Mucosa of rectum (tissue), 2 donors: ENCODE measurements at regions not wholly inside any gene's neighbourhood (a gene's known extent, or its start where the extent isn't known, plus 50 kb on each side); places are given as distances from the start of the nearest gene placed in this dataset.

Source experiments
- H3K27ac ChIP-seq, 2 donors: one replicate each; pipeline ENCODE4 v1.7.0; 2013; ENCODE audit warnings: inconsistent platforms in 2 of 2, low read depth in 2 of 2, low read length in 2 of 2
- H3K27me3 ChIP-seq, 2 donors: one replicate each; pipeline ENCODE4 v1.7.0; 2013; ENCODE audit warnings: low read length in 2 of 2; ENCODE audit not compliant: control insufficient read depth in 2 of 2, insufficient read depth in 2 of 2
- H3K36me3 ChIP-seq, 2 donors: one replicate each; pipeline ENCODE4 v1.7.0; 2013; ENCODE audit warnings: low read length in 2 of 2; ENCODE audit not compliant: control insufficient read depth in 2 of 2, insufficient read depth in 2 of 2
- H3K4me1 ChIP-seq, 2 donors: one replicate each; pipeline ENCODE4 v1.7.0; 2013; ENCODE audit warnings: low read length in 2 of 2, mild to moderate bottlenecking in 1 of 2; ENCODE audit not compliant: control insufficient read depth in 2 of 2, insufficient read depth in 2 of 2
- H3K4me3 ChIP-seq, 2 donors: one replicate each; pipeline ENCODE4 v1.7.0; 2013; ENCODE audit warnings: low read length in 2 of 2
- H3K9ac ChIP-seq, 2 donors: one replicate each; pipeline ENCODE4 v1.7.0; 2013; ENCODE audit warnings: low read length in 2 of 2, low read depth in 1 of 2, mild to moderate bottlenecking in 1 of 2
- H3K9me3 ChIP-seq, 2 donors: one replicate each; pipeline ENCODE4 v1.7.0; 2013; ENCODE audit warnings: low read length in 2 of 2; ENCODE audit not compliant: control insufficient read depth in 2 of 2
- donor health status: healthy.
- donor health status: Normal muscosa, but diverticular disease.

- Histone ChIP-seq H3K4me1 (no peaks in the 10 kb centered on the region), H3K27me3 (no peaks in the 10 kb centered on the region), H3K9me3 (no peaks in the 10 kb centered on the region), H3K4me3 (no peak overlapping the region), H3K36me3 (no peaks in the 10 kb centered on the region), H3K9ac (no peak overlapping the region), H3K27ac (no peak overlapping the region)
These were observed 1095.7 kb upstream of the TENM3 start for GRCh38 chr4:181147416-181147951.

- no peaks in the 10 kb centered on the region for H3K36me3 ChIP-seq
- no peaks in the 10 kb centered on the region for H3K27me3 ChIP-seq
- no peak overlapping the region for H3K27ac ChIP-seq
- no peak overlapping the region for H3K4me3 ChIP-seq
- H3K9ac ChIP-seq: no peak overlapping the region
- no peaks in the 10 kb centered on the region for H3K4me1 ChIP-seq
- H3K9me3 ChIP-seq: no peaks in the 10 kb centered on the region
These were observed 1094.7 kb upstream of the TENM3 start for GRCh38 chr4:181148470-181148869.

GRCh38 chr4:181150191-181150590 is 1093.0 kb upstream of the TENM3 start:
- Histone ChIP-seq H3K9ac (no peak overlapping the region), H3K9me3 (no peaks in the 10 kb centered on the region), H3K36me3 (no peaks in the 10 kb centered on the region), H3K27me3 (no peaks in the 10 kb centered on the region), H3K4me1 (no peaks in the 10 kb centered on the region), H3K27ac (no peak overlapping the region), H3K4me3 (no peak overlapping the region)

GRCh38 chr4:181151856-181152255 is 1091.3 kb upstream of the TENM3 start:
- Histone ChIP-seq H3K9ac (no peak overlapping the region), H3K9me3 (no peaks in the 10 kb centered on the region), H3K4me1 (no peaks in the 10 kb centered on the region), H3K27ac (no peak overlapping the region), H3K27me3 (no peaks in the 10 kb centered on the region), H3K36me3 (no peaks in the 10 kb centered on the region), H3K4me3 (no peak overlapping the region)

- H3K9me3 ChIP-seq: no peaks in the 10 kb centered on the region
- no peaks in the 10 kb centered on the region for H3K36me3 ChIP-seq
- no peaks in the 10 kb centered on the region for H3K27me3 ChIP-seq
- H3K4me3 ChIP-seq: no peak overlapping the region
- H3K27ac ChIP-seq: no peak overlapping the region
- H3K9ac ChIP-seq: no peak overlapping the region
- H3K4me1 ChIP-seq: no peaks in the 10 kb centered on the region
These were observed 1085.6 kb upstream of the TENM3 start for GRCh38 chr4:181157647-181158046.

- H3K27ac ChIP-seq: no peak overlapping the region
- H3K4me3 ChIP-seq: no peak overlapping the region
- no peak overlapping the region for H3K9ac ChIP-seq
- no peaks in the 10 kb centered on the region for H3K9me3 ChIP-seq
- no peaks in the 10 kb centered on the region for H3K4me1 ChIP-seq
- no peaks in the 10 kb centered on the region for H3K36me3 ChIP-seq
- no peaks in the 10 kb centered on the region for H3K27me3 ChIP-seq
These were observed 1084.2 kb upstream of the TENM3 start for GRCh38 chr4:181158971-181159370.

GRCh38 chr4:181161669-181162068 is 1081.5 kb upstream of the TENM3 start:
- no peaks in the 10 kb centered on the region for H3K27me3 ChIP-seq
- H3K9me3 ChIP-seq: no peaks in the 10 kb centered on the region
- no peak overlapping the region for H3K4me3 ChIP-seq

GRCh38 chr4:181162266-181162665 is 1080.9 kb upstream of the TENM3 start:
- no peaks in the 10 kb centered on the region for H3K4me1 ChIP-seq
- no peaks in the 10 kb centered on the region for H3K27me3 ChIP-seq
- H3K4me3 ChIP-seq: no peak overlapping the region
- H3K27ac ChIP-seq: no peak overlapping the region
- no peaks in the 10 kb centered on the region for H3K36me3 ChIP-seq
- H3K9me3 ChIP-seq: no peaks in the 10 kb centered on the region
- no peak overlapping the region for H3K9ac ChIP-seq

More at GRCh38 chr4:181161669-181162068, 1081.5 kb upstream of the TENM3 start:
- Histone ChIP-seq H3K9ac (no peak overlapping the region), H3K27ac (no peak overlapping the region), H3K4me1 (no peaks in the 10 kb centered on the region), H3K36me3 (no peaks in the 10 kb centered on the region)

GRCh38 chr4:181162676-181163075 is 1080.5 kb upstream of the TENM3 start:
- Histone ChIP-seq H3K4me1 (no peaks in the 10 kb centered on the region), H3K9ac (no peak overlapping the region), H3K9me3 (no peaks in the 10 kb centered on the region), H3K27ac (no peak overlapping the region), H3K36me3 (no peaks in the 10 kb centered on the region), H3K27me3 (no peaks in the 10 kb centered on the region), H3K4me3 (no peak overlapping the region)

- no peaks in the 10 kb centered on the region for H3K36me3 ChIP-seq
- H3K4me1 ChIP-seq: no peaks in the 10 kb centered on the region
- H3K27me3 ChIP-seq: no peaks in the 10 kb centered on the region
- no peak overlapping the region for H3K9ac ChIP-seq
- H3K9me3 ChIP-seq: no peaks in the 10 kb centered on the region
- no peak overlapping the region for H3K27ac ChIP-seq
- H3K4me3 ChIP-seq: no peak overlapping the region
These were observed 1076.3 kb upstream of the TENM3 start for GRCh38 chr4:181166742-181167399.
